ENCODE measurements at regions not wholly inside any gene's neighbourhood (a gene's known extent, or its start where the extent isn't known, plus 50 kb on each side); places are given as distances from the start of the nearest gene placed in this dataset.

GRCh38 chr18:25962919-25963318 lies 127.5 kb downstream of the SS18 start:
- DNase-seq: no peak

- no peak for DNase-seq
Measured at GRCh38 chr18:25962176-25962575, 128.2 kb downstream of the SS18 start.

- DNase-seq: no peak
Measured at GRCh38 chr18:25957017-25957416, 133.4 kb downstream of the SS18 start.

- no peak for DNase-seq
Measured at GRCh38 chr18:25953111-25953510, 137.3 kb downstream of the SS18 start.

- no peak for DNase-seq
Measured at GRCh38 chr18:25950321-25950720, 140.1 kb downstream of the SS18 start.

- no peak for DNase-seq
Measured at GRCh38 chr18:25946540-25946939, 143.9 kb downstream of the SS18 start.

- no peak for DNase-seq
Measured at GRCh38 chr18:25935356-25935755, 155.1 kb downstream of the SS18 start.

- DNase-seq: no peak
Measured at GRCh38 chr18:25931126-25931525, 159.3 kb downstream of the SS18 start.

- no peak for DNase-seq
Measured at GRCh38 chr18:25929787-25930186, 160.6 kb downstream of the SS18 start.

GRCh38 chr18:25927830-25928229 lies 162.6 kb downstream of the SS18 start:
- no peak for DNase-seq

GRCh38 chr18:25923193-25923592 lies 167.2 kb downstream of the SS18 start:
- no peak for DNase-seq

- peak in 5 of 6 experiments; percentile 1 to 22 (median 6) for DNase-seq
Measured at GRCh38 chr18:25921677-25922421, 168.6 kb downstream of the SS18 start.

- DNase-seq: no peak
Measured at GRCh38 chr18:25915907-25916306, 174.5 kb downstream of the SS18 start.

GRCh38 chr18:25898965-25899364 lies 191.4 kb downstream of the SS18 start:
- no peak for DNase-seq

GRCh38 chr18:25896956-25897355 lies 193.5 kb downstream of the SS18 start:
- no peak for DNase-seq

- DNase-seq: no peak
Measured at GRCh38 chr18:25896178-25896780, 194.1 kb downstream of the SS18 start.

- DNase-seq: no peak
Measured at GRCh38 chr18:25895518-25895917, 194.9 kb downstream of the SS18 start.

GRCh38 chr18:25886283-25886682 lies 204.1 kb downstream of the SS18 start:
- DNase-seq: no peak

- DNase-seq: no peak
Measured at GRCh38 chr18:25883091-25883490, 207.3 kb downstream of the SS18 start.

GRCh38 chr18:25881149-25881548 lies 209.3 kb downstream of the SS18 start:
- DNase-seq: no peak

GRCh38 chr18:25880441-25880840 lies 210.0 kb downstream of the SS18 start:
- no peak for DNase-seq

- no peak for DNase-seq
Measured at GRCh38 chr18:25876330-25876948, 214.0 kb downstream of the SS18 start.

GRCh38 chr18:25875551-25876240 lies 214.7 kb downstream of the SS18 start:
- DNase-seq: no peak

- DNase-seq: no peak
Measured at GRCh38 chr18:25873833-25874232, 216.6 kb downstream of the SS18 start.
